ENCODE measurements at regions not wholly inside any gene's neighbourhood (a gene's known extent, or its start where the extent isn't known, plus 50 kb on each side); places are given as distances from the start of the nearest gene placed in this dataset.

DNA sequence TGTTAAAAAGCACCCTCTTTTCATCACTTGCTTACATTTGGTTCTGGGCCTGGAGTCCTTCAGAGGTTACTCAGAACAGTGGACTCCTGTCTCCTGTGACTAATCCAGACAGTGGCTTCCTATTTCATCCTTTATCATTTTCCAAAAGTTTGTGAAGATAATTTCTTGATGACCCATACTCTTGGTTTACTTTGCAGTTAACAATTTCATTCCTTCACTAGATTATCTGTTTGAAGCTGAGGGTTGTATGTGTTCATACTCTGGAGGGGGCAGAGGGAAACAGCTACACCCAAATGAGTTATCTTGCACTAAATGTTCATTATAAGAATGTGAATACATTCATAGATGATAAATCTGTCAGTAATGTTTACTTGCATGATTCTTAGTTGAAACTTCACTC is 124.7 kb downstream of the ZNF248 start:
- TF ChIP-seq, protein P1, sequence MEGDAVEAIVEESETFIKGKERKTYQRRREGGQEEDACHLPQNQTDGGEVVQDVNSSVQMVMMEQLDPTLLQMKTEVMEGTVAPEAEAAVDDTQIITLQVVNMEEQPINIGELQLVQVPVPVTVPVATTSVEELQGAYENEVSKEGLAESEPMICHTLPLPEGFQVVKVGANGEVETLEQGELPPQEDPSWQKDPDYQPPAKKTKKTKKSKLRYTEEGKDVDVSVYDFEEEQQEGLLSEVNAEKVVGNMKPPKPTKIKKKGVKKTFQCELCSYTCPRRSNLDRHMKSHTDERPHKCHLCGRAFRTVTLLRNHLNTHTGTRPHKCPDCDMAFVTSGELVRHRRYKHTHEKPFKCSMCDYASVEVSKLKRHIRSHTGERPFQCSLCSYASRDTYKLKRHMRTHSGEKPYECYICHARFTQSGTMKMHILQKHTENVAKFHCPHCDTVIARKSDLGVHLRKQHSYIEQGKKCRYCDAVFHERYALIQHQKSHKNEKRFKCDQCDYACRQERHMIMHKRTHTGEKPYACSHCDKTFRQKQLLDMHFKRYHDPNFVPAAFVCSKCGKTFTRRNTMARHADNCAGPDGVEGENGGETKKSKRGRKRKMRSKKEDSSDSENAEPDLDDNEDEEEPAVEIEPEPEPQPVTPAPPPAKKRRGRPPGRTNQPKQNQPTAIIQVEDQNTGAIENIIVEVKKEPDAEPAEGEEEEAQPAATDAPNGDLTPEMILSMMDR (IDR thresholded peaks at IDR 0.05) = no peak
- TF ChIP-seq EZH2 (IDR thresholded peaks at IDR 0.05; ENCODE audit: borderline replicate concordance, insufficient read depth, low read depth, low read length, poor library complexity, severe bottlenecking) = no peak
